Mesothelial cell of epicardium (in vitro differentiated cells): ENCODE measurements at regions not wholly inside any gene's neighbourhood (a gene's known extent, or its start where the extent isn't known, plus 50 kb on each side); places are given as distances from the start of the nearest gene placed in this dataset.

Experiments
- DNase-seq, 2 experiments: peaks; one replicate each; pipeline ENCODE4 v3.0.0; 2021; ENCODE audit warnings: low spot score in 2 of 2; ENCODE audit not compliant: unreplicated experiment in 2 of 2
- H3K27ac Mint-ChIP-seq: 2 replicates; pipeline ENCODE4 v1.8.0; 2021; ENCODE audit warnings: mixed read lengths
- H3K27me3 Mint-ChIP-seq: 2 replicates; pipeline ENCODE4 v1.8.0; 2021; ENCODE audit warnings: low read depth, mixed read lengths
- H3K36me3 Mint-ChIP-seq: 2 replicates; pipeline ENCODE4 v1.8.0; 2021; ENCODE audit warnings: mixed read lengths
- H3K4me1 Mint-ChIP-seq: 2 replicates; pipeline ENCODE4 v1.8.0; 2021; ENCODE audit warnings: mixed read lengths
- H3K4me3 Mint-ChIP-seq: 2 replicates; pipeline ENCODE4 v1.8.0; 2021; ENCODE audit warnings: mild to moderate bottlenecking, moderate library complexity, mixed read lengths
- H3K9me3 Mint-ChIP-seq: 2 replicates; pipeline ENCODE4 v1.8.0; 2021; ENCODE audit warnings: mixed read lengths
- CTCF ChIP-seq: fragments of 200-600 bp; sonication (generic); IDR thresholded peaks from one replicate; pipeline ENCODE4 v1.5.0; 2021; ENCODE audit warnings: antibody characterized with exemption; ENCODE audit not compliant: unreplicated experiment

DNA sequence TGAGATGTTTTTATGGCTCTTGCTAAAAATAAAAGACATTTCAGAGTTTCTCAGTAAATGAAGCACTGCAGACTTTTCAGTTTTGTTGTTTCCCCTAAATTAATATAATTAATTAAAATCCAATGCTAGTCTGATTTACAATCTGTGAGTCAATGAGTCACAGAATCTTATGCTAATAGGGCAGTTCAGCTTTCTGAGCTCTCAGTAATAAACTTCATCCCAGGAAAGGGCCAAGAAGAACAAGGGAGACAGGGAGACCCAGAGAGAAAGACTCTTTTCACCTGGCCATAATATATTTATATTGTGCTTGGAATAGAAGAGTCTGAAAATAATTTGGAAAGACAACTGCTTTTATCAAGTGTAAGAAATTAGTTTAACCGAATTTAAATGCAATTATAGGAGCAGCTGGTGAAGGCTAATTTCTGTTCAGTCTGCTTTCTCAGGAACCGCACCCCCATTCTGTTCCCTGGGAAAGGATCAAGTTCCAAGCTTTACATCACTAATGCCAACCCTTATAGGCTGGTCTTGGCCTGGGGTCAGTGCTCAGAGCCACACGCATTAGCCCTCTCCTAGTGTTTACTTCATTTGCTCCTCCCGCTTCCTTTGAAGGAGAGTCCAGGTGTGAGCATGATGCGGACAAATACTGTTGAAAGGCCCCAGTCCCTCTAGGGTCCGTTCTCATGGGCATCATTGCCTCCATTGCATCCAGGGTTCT is 145.6 kb downstream of the ZBTB18 start:
- peak overlapping the region; percentile 54 for H3K27ac Mint-ChIP-seq
- H3K4me1 Mint-ChIP-seq: peaks cover 28% of the 10 kb centered on the region
- no peaks in the 10 kb centered on the region for H3K36me3 Mint-ChIP-seq
- no peak for TF ChIP-seq CTCF
- H3K9me3 Mint-ChIP-seq: peaks cover 3% of the 10 kb centered on the region
- H3K27me3 Mint-ChIP-seq: no peaks in the 10 kb centered on the region
- no peak for DNase-seq
- H3K4me3 Mint-ChIP-seq: no peak overlapping the region

- Mint-ChIP-seq H3K4me1 (peaks cover 28% of the 10 kb centered on the region), H3K27me3 (no peaks in the 10 kb centered on the region), H3K36me3 (no peaks in the 10 kb centered on the region), H3K9me3 (peaks cover 3% of the 10 kb centered on the region), H3K4me3 (no peak overlapping the region), H3K27ac (peak overlapping the region; percentile 54)
- no peak for TF ChIP-seq CTCF
- no peak for DNase-seq
These were observed 146.8 kb downstream of the ZBTB18 start for GRCh38 chr1:244197851-244198375.

DNA sequence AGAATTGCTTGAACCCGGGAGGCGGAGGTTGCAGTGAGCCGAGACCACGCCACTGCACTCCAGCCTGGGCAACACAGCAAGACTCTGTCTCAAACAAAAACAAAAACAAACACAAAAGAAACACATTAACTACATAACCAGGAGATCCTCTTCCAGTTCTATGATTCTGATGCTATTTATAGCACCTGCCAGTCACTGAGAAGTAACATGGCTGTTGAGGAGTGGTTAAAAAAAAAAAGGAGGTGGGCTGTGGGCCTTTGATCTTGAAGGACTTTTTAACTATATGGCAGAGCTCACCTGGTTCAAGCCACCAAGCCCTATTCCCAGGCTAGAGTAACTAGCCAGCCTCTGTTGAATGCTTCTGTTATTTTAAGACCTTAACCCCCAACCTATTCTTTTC is 148.8 kb downstream of the ZBTB18 start:
- Mint-ChIP-seq H3K4me1 (peaks cover 28% of the 10 kb centered on the region), H3K4me3 (no peak overlapping the region), H3K9me3 (peaks cover 3% of the 10 kb centered on the region), H3K27ac (no peak overlapping the region), H3K36me3 (no peaks in the 10 kb centered on the region), H3K27me3 (no peaks in the 10 kb centered on the region)
- no peak for DNase-seq
- no peak for TF ChIP-seq CTCF

- Mint-ChIP-seq H3K27me3 (no peaks in the 10 kb centered on the region), H3K27ac (no peak overlapping the region), H3K4me1 (peaks cover 23% of the 10 kb centered on the region), H3K9me3 (peaks cover 2% of the 10 kb centered on the region), H3K4me3 (no peak overlapping the region), H3K36me3 (no peaks in the 10 kb centered on the region)
- TF ChIP-seq CTCF: no peak
- DNase-seq: no peak
These were observed 149.5 kb downstream of the ZBTB18 start for GRCh38 chr1:244200596-244200995.

GRCh38 chr1:244201750-244202149 is 150.7 kb downstream of the ZBTB18 start:
- no peak overlapping the region for H3K4me3 Mint-ChIP-seq
- no peak overlapping the region for H3K27ac Mint-ChIP-seq
- no peaks in the 10 kb centered on the region for H3K36me3 Mint-ChIP-seq
- DNase-seq: no peak
- no peak for TF ChIP-seq CTCF
- peaks cover 23% of the 10 kb centered on the region for H3K4me1 Mint-ChIP-seq
- H3K9me3 Mint-ChIP-seq: no peaks in the 10 kb centered on the region
- no peaks in the 10 kb centered on the region for H3K27me3 Mint-ChIP-seq
